AG09319 (cell line): ENCODE measurements at regions not wholly inside any gene's neighbourhood (a gene's known extent, or its start where the extent isn't known, plus 50 kb on each side); places are given as distances from the start of the nearest gene placed in this dataset.
"Not testable (repeated sequence)": the region's sequence is repeated elsewhere in the genome, so short reads cannot be mapped to it uniquely, and the experiment has no call there.

Experiments
- DNase-seq: peaks from one replicate; pipeline ENCODE4 v3.0.0-alpha.2; 2010; ENCODE audit warnings: low read depth; ENCODE audit errors: extremely low read depth
- TF ChIP-seq, protein P1 (sequence below): IDR thresholded peaks from 2 replicates; pipeline ENCODE4 v1.5.1; 2011; ENCODE audit warnings: low read depth, mild to moderate bottlenecking, inconsistent platforms, low read length, moderate library complexity

DNA sequence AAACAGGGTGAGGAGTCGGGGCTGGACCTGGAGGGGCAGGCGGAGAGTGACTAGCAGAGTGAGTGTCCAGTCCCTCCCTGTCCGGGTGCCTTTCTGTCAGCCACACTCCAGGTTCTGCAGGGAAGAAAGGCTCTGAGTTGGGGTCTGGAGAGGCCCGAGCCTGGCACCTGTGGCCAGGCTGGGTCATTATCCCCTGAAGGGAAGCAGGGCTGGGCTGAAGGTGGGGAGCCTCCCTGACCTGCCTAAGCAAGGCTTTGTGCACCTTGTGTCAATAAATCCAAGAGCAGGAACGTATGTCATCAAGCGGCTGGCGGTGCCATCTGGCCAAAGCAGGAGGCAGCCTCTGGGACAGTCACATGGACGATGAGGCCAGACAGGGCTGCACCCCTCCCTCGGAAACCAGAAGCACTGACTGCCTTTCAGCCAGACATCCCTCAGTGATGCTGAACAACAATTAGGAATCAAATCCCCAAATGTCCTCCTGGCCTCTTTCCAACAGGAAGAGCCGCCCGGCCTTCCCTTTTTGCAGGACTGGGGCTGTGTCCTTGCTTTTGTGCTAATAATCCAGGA, 73.9 kb upstream of the FGF3 start:
- DNase-seq = no peak
- TF ChIP-seq, protein P1, sequence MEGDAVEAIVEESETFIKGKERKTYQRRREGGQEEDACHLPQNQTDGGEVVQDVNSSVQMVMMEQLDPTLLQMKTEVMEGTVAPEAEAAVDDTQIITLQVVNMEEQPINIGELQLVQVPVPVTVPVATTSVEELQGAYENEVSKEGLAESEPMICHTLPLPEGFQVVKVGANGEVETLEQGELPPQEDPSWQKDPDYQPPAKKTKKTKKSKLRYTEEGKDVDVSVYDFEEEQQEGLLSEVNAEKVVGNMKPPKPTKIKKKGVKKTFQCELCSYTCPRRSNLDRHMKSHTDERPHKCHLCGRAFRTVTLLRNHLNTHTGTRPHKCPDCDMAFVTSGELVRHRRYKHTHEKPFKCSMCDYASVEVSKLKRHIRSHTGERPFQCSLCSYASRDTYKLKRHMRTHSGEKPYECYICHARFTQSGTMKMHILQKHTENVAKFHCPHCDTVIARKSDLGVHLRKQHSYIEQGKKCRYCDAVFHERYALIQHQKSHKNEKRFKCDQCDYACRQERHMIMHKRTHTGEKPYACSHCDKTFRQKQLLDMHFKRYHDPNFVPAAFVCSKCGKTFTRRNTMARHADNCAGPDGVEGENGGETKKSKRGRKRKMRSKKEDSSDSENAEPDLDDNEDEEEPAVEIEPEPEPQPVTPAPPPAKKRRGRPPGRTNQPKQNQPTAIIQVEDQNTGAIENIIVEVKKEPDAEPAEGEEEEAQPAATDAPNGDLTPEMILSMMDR = no peak

DNA sequence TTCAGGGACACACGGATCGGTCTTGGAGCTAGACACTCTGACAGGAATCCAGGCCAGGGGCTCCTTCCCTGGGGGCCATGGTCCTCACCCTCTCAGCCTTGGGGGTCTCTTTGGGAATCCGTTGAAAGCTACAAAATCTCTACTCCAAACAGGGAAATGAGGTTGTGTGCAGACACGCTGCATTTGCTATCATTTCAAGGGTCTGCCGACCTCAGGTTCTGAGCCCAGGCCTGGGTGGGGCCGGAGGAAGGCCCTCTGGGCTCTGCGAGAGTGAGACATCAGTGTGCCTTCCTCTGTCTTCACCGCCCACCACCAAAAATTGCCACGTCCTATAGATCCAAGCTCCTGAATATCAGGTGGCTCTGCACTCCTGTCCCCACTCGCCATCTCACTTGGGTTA, 74.4 kb upstream of the FGF3 start:
- no peak for DNase-seq
- TF ChIP-seq, protein P1 = no peak

DNA sequence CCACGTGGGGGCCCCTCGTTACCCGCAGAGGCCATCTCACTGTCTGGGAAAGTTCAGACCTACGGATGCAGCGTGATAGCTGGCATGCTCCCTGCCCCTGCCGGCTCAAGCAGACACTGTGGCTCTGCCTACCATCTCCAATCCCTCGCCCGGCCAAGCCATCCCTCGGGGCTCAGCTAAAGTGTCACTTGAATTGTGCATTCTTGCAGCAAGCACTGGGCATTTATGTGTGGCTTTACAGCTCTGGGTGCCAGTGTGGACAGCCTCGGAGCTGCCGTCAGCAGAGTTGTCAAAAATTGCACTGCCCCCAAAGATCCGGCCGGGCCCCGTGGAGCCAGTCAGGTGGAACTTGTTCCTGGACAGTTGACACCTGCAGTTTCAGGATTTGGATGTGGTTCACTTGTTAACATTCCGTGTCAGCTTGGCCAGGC, 75.0 kb upstream of the FGF3 start:
- TF ChIP-seq, protein P1 = no peak
- no peak for DNase-seq

DNA sequence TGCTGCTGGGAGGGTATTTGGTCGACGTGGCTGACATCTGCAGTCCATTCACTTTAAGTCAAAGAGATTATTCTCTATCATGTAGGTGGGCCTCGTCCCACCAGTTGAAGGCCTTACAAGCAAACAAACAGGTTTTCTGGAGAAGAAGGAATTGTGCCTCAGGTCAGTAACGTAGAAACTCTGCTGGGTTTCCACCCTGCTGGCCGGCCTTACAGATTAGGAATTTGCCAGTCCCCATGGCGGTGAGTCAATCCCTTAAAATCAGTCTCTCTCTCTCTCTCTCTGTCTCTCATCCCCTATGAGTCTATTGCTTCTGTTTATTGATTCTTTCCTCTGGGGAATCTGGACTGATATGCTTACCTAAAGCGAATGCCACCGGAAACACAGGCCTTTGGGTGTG, 75.4 kb upstream of the FGF3 start:
- DNase-seq = no peak
- TF ChIP-seq, protein P1 = no peak

DNA sequence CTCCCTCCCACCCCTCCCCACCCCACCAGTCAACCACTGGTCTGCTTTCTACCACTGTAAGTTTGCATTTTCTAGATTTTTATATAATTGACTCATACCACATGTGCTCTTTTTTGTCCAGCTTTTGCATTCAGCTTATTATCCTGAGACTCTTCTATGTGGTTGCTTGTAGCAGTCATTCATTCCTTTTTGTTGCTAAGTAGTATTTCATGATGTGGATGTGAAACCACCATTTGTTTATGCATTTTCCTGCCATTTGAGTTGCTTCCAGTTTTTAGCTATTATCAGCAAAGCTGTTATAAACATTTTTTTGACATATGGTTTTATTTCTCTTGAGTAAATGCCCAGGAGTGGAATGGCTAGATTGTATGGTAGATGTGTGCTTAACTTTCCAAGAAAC, 77.0 kb upstream of the FGF3 start:
- TF ChIP-seq, protein P1 = no peak
- no peak for DNase-seq

DNA sequence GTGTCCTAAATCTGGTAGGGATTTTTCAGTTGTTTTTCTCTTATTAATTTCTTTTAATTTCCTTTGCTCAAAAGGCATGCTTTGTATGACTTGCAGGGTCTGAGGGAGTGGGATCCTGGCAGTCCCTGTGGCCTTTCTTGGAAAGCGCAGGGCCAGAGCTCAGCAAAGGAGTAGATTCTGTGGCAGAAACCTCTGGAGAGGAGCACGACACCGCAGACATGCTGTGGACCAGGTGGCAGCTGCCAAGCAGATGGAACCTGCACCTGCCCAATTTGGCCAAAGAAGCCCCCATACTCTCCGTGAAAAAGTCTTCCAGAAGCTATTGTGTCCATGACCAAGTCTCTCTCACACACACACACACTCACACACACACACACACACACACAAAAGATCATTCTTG, 78.9 kb upstream of the FGF3 start:
- TF ChIP-seq, protein P1 = no peak
- DNase-seq = no peak

DNA sequence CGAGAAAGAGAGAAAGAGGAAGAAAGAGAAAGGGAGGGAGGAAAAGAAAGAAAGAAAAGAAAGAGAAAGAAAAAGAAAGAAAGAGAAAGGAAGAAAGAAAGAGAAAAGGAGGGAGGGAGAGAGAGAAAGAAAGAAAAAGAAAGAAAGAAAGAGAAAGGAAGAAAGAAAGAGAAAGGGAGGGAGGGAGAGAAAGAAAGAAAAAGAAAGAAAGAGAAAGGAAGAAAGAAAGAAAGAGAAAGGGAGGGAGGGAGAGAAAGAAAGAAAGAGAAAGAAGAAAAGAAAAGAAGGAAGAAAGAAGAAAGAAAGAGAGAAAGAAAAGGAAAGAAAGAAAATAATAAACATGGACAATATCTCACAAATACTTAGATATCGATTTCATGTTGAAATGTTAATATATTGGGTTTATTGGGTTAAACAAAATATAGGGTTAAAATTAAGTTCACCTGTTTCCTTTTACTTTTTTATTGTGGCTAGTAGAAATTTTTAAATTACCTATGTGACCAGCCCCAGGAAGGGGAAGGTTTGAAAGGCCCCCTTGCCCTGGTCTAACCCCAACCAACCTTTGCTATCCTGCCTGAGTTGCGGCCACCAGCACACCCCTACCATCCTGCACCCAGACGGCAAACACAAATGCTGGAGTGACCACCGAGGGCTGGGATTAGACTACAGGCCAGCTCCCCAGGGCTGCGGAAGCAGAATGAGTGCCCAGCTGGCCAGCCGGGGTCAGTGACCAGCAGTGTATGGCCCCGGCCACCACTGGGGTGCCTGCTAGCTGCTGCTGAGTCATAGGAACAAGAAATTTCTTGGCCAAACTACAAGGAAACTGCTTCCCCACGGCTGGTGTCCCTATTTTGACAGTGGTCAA, 81.0 kb upstream of the FGF3 start:
- TF ChIP-seq, protein P1 = no peak
- no peak for DNase-seq

DNA sequence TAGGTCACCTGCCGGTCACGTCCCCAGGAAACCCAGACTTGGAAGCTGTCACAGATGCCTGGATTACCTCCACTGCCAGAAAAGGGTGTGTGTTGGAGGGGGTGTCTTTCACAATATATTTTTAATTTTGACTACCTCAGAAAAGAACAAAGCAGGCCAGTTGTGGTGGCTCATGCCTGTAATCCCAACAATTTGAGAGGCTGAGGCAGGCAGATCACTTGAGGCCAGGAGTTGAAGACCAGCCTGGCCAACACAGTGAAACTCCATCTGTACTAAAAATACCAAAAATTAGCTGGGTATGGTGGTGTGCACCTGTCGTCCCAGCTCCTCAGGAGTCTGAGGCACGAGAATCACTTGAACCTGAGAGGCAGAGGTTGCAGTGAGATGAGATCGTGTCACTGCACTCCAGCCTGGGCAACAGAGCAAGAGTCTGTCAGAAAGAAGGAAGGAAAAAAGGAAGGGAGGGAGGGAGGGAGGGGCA, 81.6 kb upstream of the FGF3 start:
- not testable (repeated sequence) for DNase-seq
